Epithelial cell of esophagus (primary cell): ENCODE measurements at regions not wholly inside any gene's neighbourhood (a gene's known extent, or its start where the extent isn't known, plus 50 kb on each side); places are given as distances from the start of the nearest gene placed in this dataset.

Experiments
- DNase-seq: peaks from one replicate; pipeline ENCODE4 v3.0.0; 2010; ENCODE audit warnings: low read depth
- H3K4me3 ChIP-seq: 2 replicates; pipeline ENCODE4 v1.5.1; 2011; ENCODE audit warnings: mild to moderate bottlenecking, low read length, control low read depth
- CTCF ChIP-seq: IDR thresholded peaks from 2 replicates; pipeline ENCODE4 v1.5.1; 2011; ENCODE audit warnings: low read depth, mild to moderate bottlenecking, low read length, control low read depth, inconsistent platforms; ENCODE audit not compliant: insufficient read depth; ENCODE audit errors: missing control alignments

- no peak for TF ChIP-seq CTCF
- no peak overlapping the region for H3K4me3 ChIP-seq
- no peak for DNase-seq
Observed at GRCh38 chr15:95138604-95139270, 907.4 kb downstream of the MCTP2 start.

GRCh38 chr15:95141486-95141885 lies 910.1 kb downstream of the MCTP2 start:
- no peak for TF ChIP-seq CTCF
- DNase-seq, result peak; percentile 70
- no peak overlapping the region for H3K4me3 ChIP-seq

- no peak for DNase-seq
- H3K4me3 ChIP-seq, result no peak overlapping the region
- TF ChIP-seq CTCF, result no peak
Observed at GRCh38 chr15:95142531-95142930, 911.2 kb downstream of the MCTP2 start.

- no peak for DNase-seq
- H3K4me3 ChIP-seq, result no peak overlapping the region
- TF ChIP-seq CTCF, result no peak
Observed at GRCh38 chr15:95146481-95146880, 915.1 kb downstream of the MCTP2 start.

- no peak for DNase-seq
- TF ChIP-seq CTCF, result no peak
- H3K4me3 ChIP-seq, result no peak overlapping the region
Observed at GRCh38 chr15:95148183-95148582, 916.8 kb downstream of the MCTP2 start.

GRCh38 chr15:95149036-95149435 lies 917.7 kb downstream of the MCTP2 start:
- H3K4me3 ChIP-seq, result no peak overlapping the region
- DNase-seq, result peak; percentile 63
- no peak for TF ChIP-seq CTCF

GRCh38 chr15:95149771-95150170 lies 918.4 kb downstream of the MCTP2 start:
- DNase-seq, result no peak
- H3K4me3 ChIP-seq, result no peak overlapping the region
- TF ChIP-seq CTCF, result no peak
